ENCODE measurements at regions not wholly inside any gene's neighbourhood (a gene's known extent, or its start where the extent isn't known, plus 50 kb on each side); places are given as distances from the start of the nearest gene placed in this dataset.

- Histone ChIP-seq H3K36me3 (ENCODE audit: insufficient read depth) (no peaks in the 10 kb centered on the region), H3K4me3 (ENCODE audit: low read depth, low read length) (no peak overlapping the region), H3K4me1 (ENCODE audit: insufficient read depth) (no peaks in the 10 kb centered on the region), H3K27ac (ENCODE audit: low read depth) (no peak overlapping the region)
- 82% methylated on average over 2 of the region's 2 CpGs for WGBS
- peak; percentile 10 for DNase-seq (ENCODE audit: extremely low spot score)
These were observed 259.4 kb upstream of the VLDLR start for GRCh38 chr9:2362150-2362549.

GRCh38 chr9:2363138-2363745, 258.3 kb upstream of the VLDLR start:
- no peaks in the 10 kb centered on the region for H3K4me1 ChIP-seq (ENCODE audit: insufficient read depth)
- no peak for DNase-seq (ENCODE audit: extremely low spot score)
- H3K36me3 ChIP-seq (ENCODE audit: insufficient read depth), result no peaks in the 10 kb centered on the region
- 81% methylated on average over 6 of the region's 6 CpGs for WGBS
- H3K27ac ChIP-seq (ENCODE audit: low read depth), result no peak overlapping the region
- no peak overlapping the region for H3K4me3 ChIP-seq (ENCODE audit: low read depth, low read length)

GRCh38 chr9:2363781-2364180, 257.8 kb upstream of the VLDLR start:
- no peaks in the 10 kb centered on the region for H3K4me1 ChIP-seq (ENCODE audit: insufficient read depth)
- 96% methylated on average over 1 of the region's 1 CpG for WGBS
- DNase-seq (ENCODE audit: extremely low spot score), result no peak

GRCh38 chr9:2367970-2368369, 253.6 kb upstream of the VLDLR start:
- no peaks in the 10 kb centered on the region for H3K4me1 ChIP-seq (ENCODE audit: insufficient read depth)
- H3K4me3 ChIP-seq (ENCODE audit: low read depth, low read length), result no peak overlapping the region
- no peaks in the 10 kb centered on the region for H3K36me3 ChIP-seq (ENCODE audit: insufficient read depth)
- no peak for DNase-seq (ENCODE audit: extremely low spot score)
- WGBS, result 96% methylated on average over 1 of the region's 1 CpG
- H3K27ac ChIP-seq (ENCODE audit: low read depth), result no peak overlapping the region

More at GRCh38 chr9:2363781-2364180, 257.8 kb upstream of the VLDLR start:
- H3K36me3 ChIP-seq (ENCODE audit: insufficient read depth), result no peaks in the 10 kb centered on the region
- no peak overlapping the region for H3K4me3 ChIP-seq (ENCODE audit: low read depth, low read length)
- no peak overlapping the region for H3K27ac ChIP-seq (ENCODE audit: low read depth)

- Histone ChIP-seq H3K4me1 (ENCODE audit: insufficient read depth) (no peaks in the 10 kb centered on the region), H3K4me3 (ENCODE audit: low read depth, low read length) (no peak overlapping the region), H3K27ac (ENCODE audit: low read depth) (no peak overlapping the region), H3K36me3 (ENCODE audit: insufficient read depth) (no peaks in the 10 kb centered on the region)
- no peak for DNase-seq (ENCODE audit: extremely low spot score)
- 84% methylated on average over 2 of the region's 2 CpGs for WGBS
These were observed 247.9 kb upstream of the VLDLR start for GRCh38 chr9:2373648-2374047.

- no peak overlapping the region for H3K27ac ChIP-seq (ENCODE audit: low read depth)
- 96% methylated on average over 2 of the region's 2 CpGs for WGBS
- H3K36me3 ChIP-seq (ENCODE audit: insufficient read depth), result no peaks in the 10 kb centered on the region
- no peaks in the 10 kb centered on the region for H3K4me1 ChIP-seq (ENCODE audit: insufficient read depth)
- no peak for DNase-seq (ENCODE audit: extremely low spot score)
- H3K4me3 ChIP-seq (ENCODE audit: low read depth, low read length), result no peak overlapping the region
These were observed 246.5 kb upstream of the VLDLR start for GRCh38 chr9:2375114-2375513.

- H3K4me3 ChIP-seq (ENCODE audit: low read depth, low read length), result no peak overlapping the region
- no peak overlapping the region for H3K27ac ChIP-seq (ENCODE audit: low read depth)
- 41% methylated on average over 3 of the region's 3 CpGs for WGBS
- no peaks in the 10 kb centered on the region for H3K36me3 ChIP-seq (ENCODE audit: insufficient read depth)
- H3K4me1 ChIP-seq (ENCODE audit: insufficient read depth), result no peaks in the 10 kb centered on the region
- no peak for DNase-seq (ENCODE audit: extremely low spot score)
These were observed 244.5 kb upstream of the VLDLR start for GRCh38 chr9:2377117-2377516.

- Histone ChIP-seq H3K36me3 (ENCODE audit: insufficient read depth) (no peaks in the 10 kb centered on the region), H3K27ac (ENCODE audit: low read depth) (no peak overlapping the region), H3K4me3 (ENCODE audit: low read depth, low read length) (no peak overlapping the region), H3K4me1 (ENCODE audit: insufficient read depth) (no peaks in the 10 kb centered on the region)
- no peak for DNase-seq (ENCODE audit: extremely low spot score)
- WGBS, result 86% methylated on average over 1 of the region's 1 CpG
These were observed 243.8 kb upstream of the VLDLR start for GRCh38 chr9:2377834-2378233.

- no peak overlapping the region for H3K27ac ChIP-seq (ENCODE audit: low read depth)
- H3K4me1 ChIP-seq (ENCODE audit: insufficient read depth), result no peaks in the 10 kb centered on the region
- no peak for DNase-seq (ENCODE audit: extremely low spot score)
- WGBS, result 74% methylated on average over 3 of the region's 3 CpGs
- H3K4me3 ChIP-seq (ENCODE audit: low read depth, low read length), result no peak overlapping the region
- no peaks in the 10 kb centered on the region for H3K36me3 ChIP-seq (ENCODE audit: insufficient read depth)
These were observed 243.3 kb upstream of the VLDLR start for GRCh38 chr9:2378266-2378665.

GRCh38 chr9:2378816-2379215, 242.8 kb upstream of the VLDLR start:
- no peak for DNase-seq (ENCODE audit: extremely low spot score)
- 94% methylated on average over 1 of the region's 1 CpG for WGBS

GRCh38 chr9:2384741-2385140, 236.8 kb upstream of the VLDLR start:
- 23% methylated on average over 1 of the region's 1 CpG for WGBS
- H3K4me1 ChIP-seq (ENCODE audit: insufficient read depth), result no peaks in the 10 kb centered on the region
- no peak overlapping the region for H3K4me3 ChIP-seq (ENCODE audit: low read depth, low read length)
- H3K27ac ChIP-seq (ENCODE audit: low read depth), result no peak overlapping the region
- H3K36me3 ChIP-seq (ENCODE audit: insufficient read depth), result no peaks in the 10 kb centered on the region
- no peak for DNase-seq (ENCODE audit: extremely low spot score)

More at GRCh38 chr9:2378816-2379215, 242.8 kb upstream of the VLDLR start:
- no peak overlapping the region for H3K4me3 ChIP-seq (ENCODE audit: low read depth, low read length)
- H3K4me1 ChIP-seq (ENCODE audit: insufficient read depth), result no peaks in the 10 kb centered on the region
- no peak overlapping the region for H3K27ac ChIP-seq (ENCODE audit: low read depth)
- H3K36me3 ChIP-seq (ENCODE audit: insufficient read depth), result no peaks in the 10 kb centered on the region

- DNase-seq (ENCODE audit: extremely low spot score), result no peak
- Histone ChIP-seq H3K4me3 (ENCODE audit: low read depth, low read length) (no peak overlapping the region), H3K36me3 (ENCODE audit: insufficient read depth) (no peaks in the 10 kb centered on the region), H3K27ac (ENCODE audit: low read depth) (no peak overlapping the region), H3K4me1 (ENCODE audit: insufficient read depth) (no peaks in the 10 kb centered on the region)
- 59% methylated on average over 7 of the region's 7 CpGs for WGBS
These were observed 235.8 kb upstream of the VLDLR start for GRCh38 chr9:2385746-2386145.

- Histone ChIP-seq H3K4me3 (ENCODE audit: low read depth, low read length) (no peak overlapping the region), H3K36me3 (ENCODE audit: insufficient read depth) (no peaks in the 10 kb centered on the region), H3K4me1 (ENCODE audit: insufficient read depth) (no peaks in the 10 kb centered on the region), H3K27ac (ENCODE audit: low read depth) (no peak overlapping the region)
- no peak for DNase-seq (ENCODE audit: extremely low spot score)
These were observed 235.0 kb upstream of the VLDLR start for GRCh38 chr9:2386566-2386965.

- WGBS, result 77% methylated on average over 4 of the region's 4 CpGs
- H3K4me1 ChIP-seq (ENCODE audit: insufficient read depth), result no peaks in the 10 kb centered on the region
- H3K4me3 ChIP-seq (ENCODE audit: low read depth, low read length), result no peak overlapping the region
- no peak for DNase-seq (ENCODE audit: extremely low spot score)
- no peaks in the 10 kb centered on the region for H3K36me3 ChIP-seq (ENCODE audit: insufficient read depth)
- no peak overlapping the region for H3K27ac ChIP-seq (ENCODE audit: low read depth)
These were observed 234.4 kb upstream of the VLDLR start for GRCh38 chr9:2387166-2387565.

GRCh38 chr9:2389404-2389803, 232.2 kb upstream of the VLDLR start:
- no peak for DNase-seq (ENCODE audit: extremely low spot score)
- no peak overlapping the region for H3K27ac ChIP-seq (ENCODE audit: low read depth)
- no peaks in the 10 kb centered on the region for H3K36me3 ChIP-seq (ENCODE audit: insufficient read depth)
- no peak overlapping the region for H3K4me3 ChIP-seq (ENCODE audit: low read depth, low read length)
- no peaks in the 10 kb centered on the region for H3K4me1 ChIP-seq (ENCODE audit: insufficient read depth)
